ENCODE measurements at regions not wholly inside any gene's neighbourhood (a gene's known extent, or its start where the extent isn't known, plus 50 kb on each side); places are given as distances from the start of the nearest gene placed in this dataset.

GRCh38 chr3:95197661-95198060 lies 1134.8 kb downstream of the NSUN3 start:
- TF ChIP-seq, protein P1, sequence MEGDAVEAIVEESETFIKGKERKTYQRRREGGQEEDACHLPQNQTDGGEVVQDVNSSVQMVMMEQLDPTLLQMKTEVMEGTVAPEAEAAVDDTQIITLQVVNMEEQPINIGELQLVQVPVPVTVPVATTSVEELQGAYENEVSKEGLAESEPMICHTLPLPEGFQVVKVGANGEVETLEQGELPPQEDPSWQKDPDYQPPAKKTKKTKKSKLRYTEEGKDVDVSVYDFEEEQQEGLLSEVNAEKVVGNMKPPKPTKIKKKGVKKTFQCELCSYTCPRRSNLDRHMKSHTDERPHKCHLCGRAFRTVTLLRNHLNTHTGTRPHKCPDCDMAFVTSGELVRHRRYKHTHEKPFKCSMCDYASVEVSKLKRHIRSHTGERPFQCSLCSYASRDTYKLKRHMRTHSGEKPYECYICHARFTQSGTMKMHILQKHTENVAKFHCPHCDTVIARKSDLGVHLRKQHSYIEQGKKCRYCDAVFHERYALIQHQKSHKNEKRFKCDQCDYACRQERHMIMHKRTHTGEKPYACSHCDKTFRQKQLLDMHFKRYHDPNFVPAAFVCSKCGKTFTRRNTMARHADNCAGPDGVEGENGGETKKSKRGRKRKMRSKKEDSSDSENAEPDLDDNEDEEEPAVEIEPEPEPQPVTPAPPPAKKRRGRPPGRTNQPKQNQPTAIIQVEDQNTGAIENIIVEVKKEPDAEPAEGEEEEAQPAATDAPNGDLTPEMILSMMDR (IDR thresholded peaks at IDR 0.05; ENCODE audit: control extremely low read depth, extremely low read depth, low read depth, missing control alignments) = no peak

DNA sequence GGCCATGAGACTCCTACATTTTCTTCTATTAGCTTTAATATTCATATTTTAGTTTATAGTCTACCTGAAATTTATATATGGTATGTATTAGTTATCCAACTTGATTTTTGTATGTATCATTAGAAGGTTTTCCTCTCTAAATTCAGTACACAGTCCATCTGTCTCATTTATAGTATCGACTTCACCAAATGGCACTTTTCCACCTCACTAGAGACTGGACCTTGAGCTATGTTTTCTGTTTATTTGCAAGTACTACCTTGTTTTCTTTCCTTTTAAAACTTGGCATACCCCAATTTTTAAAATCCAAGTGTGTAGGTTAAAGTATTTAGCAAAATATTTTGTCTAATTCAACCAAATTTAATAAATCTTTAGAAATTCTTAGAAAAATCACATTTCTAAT lies 1137.5 kb downstream of the NSUN3 start:
- ChIA-PET CTCF (no interaction called here), POLR2A (no interaction called here)
- TF ChIP-seq, protein P1 (IDR thresholded peaks at IDR 0.05; ENCODE audit: control extremely low read depth, extremely low read depth, low read depth, missing control alignments) = no peak
- no peak for DNase-seq (ENCODE audit: extremely low spot score)

More at GRCh38 chr3:95197661-95198060, 1134.8 kb downstream of the NSUN3 start:
- POLR2A ChIA-PET = no interaction called here
- DNase-seq (ENCODE audit: extremely low spot score) = no peak
- CTCF ChIA-PET = interaction anchor here (1.8 kb wide), 1 partner anchor 62 kb away, joined by 4 read pairs; no protein-coding TSS in a partner anchor

GRCh38 chr3:95210878-95211277 lies 1148.0 kb downstream of the NSUN3 start:
- DNase-seq (ENCODE audit: extremely low spot score) = no peak
- CTCF ChIA-PET = no interaction called here
- TF ChIP-seq, protein P1 (IDR thresholded peaks at IDR 0.05; ENCODE audit: control extremely low read depth, extremely low read depth, low read depth, missing control alignments) = no peak
- POLR2A ChIA-PET = no interaction called here

DNA sequence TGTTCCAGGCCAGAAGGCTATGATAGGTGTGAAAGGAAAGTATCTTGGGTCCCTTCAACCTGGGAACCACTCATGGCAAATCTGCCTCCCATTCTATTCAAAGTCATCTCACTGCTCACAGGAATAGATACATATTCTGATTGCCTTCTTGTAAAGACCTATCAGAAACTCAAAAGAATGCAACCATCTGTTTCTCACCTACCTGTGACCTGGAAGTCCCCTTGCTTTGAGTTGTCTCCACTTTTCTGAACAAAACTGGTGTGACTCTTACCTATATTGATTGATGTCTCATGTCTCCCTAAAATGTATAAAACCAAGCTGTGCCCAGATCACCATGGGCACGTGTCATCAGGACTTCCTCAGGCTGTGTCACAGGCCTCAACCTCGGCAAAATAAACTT lies 1149.3 kb downstream of the NSUN3 start:
- DNase-seq (ENCODE audit: extremely low spot score) = no peak
- POLR2A ChIA-PET = no interaction called here
- CTCF ChIA-PET = interaction anchor here (0.9 to 1.4 kb wide), 2 partner anchors 11 to 40 kb away, joined by 3 read pairs; no protein-coding TSS in a partner anchor
- TF ChIP-seq, protein P1 (IDR thresholded peaks at IDR 0.05; ENCODE audit: control extremely low read depth, extremely low read depth, low read depth, missing control alignments) = no peak

DNA sequence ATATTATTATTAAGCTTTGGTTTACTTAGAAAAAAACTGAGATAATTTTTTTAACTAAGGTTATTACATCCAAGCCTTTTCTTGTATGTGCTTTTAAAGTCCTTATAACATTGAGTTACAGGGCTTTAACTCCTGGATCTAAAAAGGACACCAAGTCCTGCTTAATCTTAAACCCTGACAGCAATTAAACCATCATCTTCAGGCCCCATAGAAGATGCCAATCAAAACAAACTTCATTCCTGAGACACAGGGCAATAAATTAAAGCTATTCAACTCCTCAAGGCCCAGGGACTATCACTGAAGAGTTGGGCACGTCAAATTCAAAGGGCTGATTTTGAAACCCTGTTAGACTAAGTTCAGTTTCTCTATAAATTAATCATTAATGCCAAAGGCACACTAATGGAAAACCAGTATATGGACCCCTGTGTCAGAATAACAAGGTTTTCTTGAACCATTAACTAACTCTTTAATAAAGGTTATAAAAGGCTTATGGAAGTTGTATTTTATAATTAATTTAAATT lies 1152.6 kb downstream of the NSUN3 start:
- POLR2A ChIA-PET = no interaction called here
- TF ChIP-seq, protein P1 (IDR thresholded peaks at IDR 0.05; ENCODE audit: control extremely low read depth, extremely low read depth, low read depth, missing control alignments) = no peak
- CTCF ChIA-PET = no interaction called here
- DNase-seq (ENCODE audit: extremely low spot score) = no peak

- TF ChIP-seq, protein P1 (IDR thresholded peaks at IDR 0.05; ENCODE audit: control extremely low read depth, extremely low read depth, low read depth, missing control alignments) = no peak
- ChIA-PET POLR2A (no interaction called here), CTCF (interaction anchor here (0.9 to 1.4 kb wide), 2 partner anchors 11 to 47 kb away, joined by 3 to 4 read pairs; no protein-coding TSS in a partner anchor)
- DNase-seq (ENCODE audit: extremely low spot score) = no peak
Observed at GRCh38 chr3:95217661-95218060, 1154.8 kb downstream of the NSUN3 start.

Measured in GM10248 (cell line).